HG03521 (cell line): ENCODE measurements at regions not wholly inside any gene's neighbourhood (a gene's known extent, or its start where the extent isn't known, plus 50 kb on each side); places are given as distances from the start of the nearest gene placed in this dataset.

Source experiments
- ATAC-seq: cut with Tn5 transposase; IDR thresholded peaks from one replicate; pipeline ENCODE4 v1.9.1; 2021; ENCODE audit warnings: mild to moderate bottlenecking, moderate library complexity; ENCODE audit not compliant: unreplicated experiment

DNA sequence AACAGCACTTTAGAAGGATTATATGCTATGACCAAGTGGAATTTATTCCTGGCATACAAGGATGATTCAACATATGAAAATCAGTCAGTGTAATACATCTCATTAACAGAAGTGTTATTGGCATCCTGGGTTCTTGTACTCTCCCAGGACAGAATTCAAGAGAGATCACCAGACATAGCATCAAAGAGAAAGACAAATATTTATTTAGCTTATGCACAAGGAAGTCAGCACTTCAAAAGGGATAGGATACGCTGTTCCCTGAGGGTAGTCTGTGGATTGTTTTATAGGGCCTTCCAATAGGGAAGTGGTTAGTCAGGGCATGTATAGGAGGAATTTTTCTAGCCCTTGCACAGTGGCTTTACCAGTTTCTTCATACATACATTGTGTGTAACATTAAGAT is 1238.0 kb downstream of the PCDH17 start:
- no peak for ATAC-seq

DNA sequence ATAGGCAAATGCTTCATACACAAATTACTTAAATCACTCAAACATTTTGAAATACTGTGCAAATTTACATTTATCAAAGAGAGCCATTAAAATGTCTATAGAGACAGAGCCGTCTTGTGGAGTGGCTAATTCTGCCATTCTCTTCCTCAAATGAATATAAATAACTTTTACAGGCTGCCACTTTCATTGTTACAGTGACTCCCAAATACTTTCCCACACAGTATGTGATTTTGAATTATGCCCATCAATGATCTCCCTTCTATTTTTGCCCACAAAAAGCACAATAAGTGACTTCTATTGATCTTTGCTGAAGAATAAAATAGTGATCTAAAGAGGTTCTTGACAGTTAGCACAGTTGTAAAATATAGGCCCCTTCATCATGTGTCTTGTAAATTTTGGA is 1244.9 kb downstream of the PCDH17 start:
- no peak for ATAC-seq

DNA sequence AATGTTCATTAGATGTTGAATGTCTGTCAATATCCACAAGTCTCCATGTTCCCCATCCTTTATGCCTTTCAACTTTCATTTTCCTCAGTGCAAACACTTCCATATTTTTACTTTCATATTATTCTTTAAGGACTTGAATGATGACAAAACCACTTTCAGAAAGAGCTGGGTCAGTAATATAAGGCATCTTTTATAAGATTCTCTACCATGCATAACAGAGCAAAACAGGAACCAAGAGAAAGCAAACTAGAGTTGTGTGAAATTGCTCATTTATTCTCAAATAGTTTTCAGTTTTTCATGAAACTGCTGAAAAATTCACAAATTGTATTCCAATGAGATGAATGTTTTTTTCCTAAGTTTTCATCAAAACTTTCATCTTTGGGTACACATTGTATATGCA is 1247.6 kb downstream of the PCDH17 start:
- ATAC-seq: no peak

DNA sequence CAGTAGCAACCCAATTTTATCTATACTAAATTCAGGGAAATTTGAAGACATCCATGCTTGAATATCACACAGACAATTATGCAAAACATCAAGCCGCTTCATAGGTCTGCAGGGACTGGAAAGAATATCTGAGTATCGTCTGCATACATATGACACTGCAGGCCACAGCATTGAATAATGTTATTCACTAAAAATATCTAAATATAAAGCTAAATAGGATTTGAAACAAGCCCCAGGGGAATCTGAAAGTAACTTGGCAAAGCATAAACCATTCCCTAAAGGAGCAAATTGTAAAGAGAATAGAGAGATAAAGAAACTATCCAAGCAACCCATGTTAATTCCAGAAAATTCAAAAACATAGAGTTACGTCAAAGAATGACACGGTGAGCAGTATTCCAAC is 1251.0 kb downstream of the PCDH17 start:
- ATAC-seq: no peak

DNA sequence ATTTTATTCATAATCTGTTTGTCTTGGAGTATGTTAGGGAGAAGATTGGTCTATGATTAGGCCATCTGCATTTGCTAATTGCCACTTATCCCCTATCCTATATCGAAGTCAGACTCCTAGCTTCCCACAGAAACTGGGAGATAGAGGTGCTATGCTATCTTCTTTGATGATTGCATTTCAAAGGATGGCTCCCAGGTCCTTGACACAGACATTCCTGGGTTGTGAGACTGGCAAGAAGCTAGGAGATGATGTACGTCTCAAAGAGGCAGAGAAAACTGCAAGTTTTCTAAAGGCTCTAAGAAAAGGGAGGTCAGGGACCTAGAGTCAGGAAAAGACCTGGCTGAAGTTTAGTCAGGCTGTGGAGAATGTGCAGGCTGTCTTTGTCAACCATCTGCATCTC is 1251.9 kb downstream of the PCDH17 start:
- no peak for ATAC-seq

DNA sequence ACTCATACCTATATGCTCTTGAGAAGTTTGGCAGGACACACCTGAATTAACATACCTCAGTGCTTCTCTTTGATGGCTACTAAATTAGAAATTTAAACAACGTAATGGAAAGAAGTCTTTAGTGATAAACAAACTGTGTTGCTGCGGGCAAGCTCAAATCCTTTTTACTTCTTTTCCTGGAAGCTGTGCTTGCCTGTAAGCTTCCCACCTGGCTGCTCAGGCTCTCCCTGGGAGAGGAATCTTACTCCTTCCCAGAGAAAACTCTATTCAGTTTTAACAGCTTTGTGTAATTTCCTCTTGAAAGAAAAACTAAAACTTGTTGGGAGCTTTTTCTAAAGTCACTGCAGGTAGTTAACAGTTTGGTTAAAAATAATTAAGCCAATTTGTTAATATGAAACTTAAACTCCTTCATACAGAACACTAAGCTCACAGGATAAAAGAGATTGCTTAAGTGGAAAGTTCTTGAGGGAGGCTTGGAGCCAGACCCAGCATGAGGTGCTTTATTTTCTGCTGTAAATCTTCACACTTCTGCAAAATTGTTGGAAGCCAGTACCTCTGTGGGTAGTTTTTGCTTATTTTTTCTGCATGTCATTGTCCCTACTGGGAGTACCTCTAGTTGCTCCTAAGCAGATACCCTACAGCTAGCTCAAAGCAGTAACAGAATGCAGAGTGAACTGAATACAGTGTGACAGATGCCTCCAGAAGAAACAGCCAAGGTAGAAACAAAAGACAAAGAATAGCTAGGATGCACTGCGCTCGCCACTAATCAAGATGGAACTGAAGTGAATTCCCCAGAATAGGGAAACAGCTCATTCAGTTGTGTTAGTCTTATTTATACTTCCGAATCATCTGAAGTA is 1253.0 kb downstream of the PCDH17 start:
- no peak for ATAC-seq

DNA sequence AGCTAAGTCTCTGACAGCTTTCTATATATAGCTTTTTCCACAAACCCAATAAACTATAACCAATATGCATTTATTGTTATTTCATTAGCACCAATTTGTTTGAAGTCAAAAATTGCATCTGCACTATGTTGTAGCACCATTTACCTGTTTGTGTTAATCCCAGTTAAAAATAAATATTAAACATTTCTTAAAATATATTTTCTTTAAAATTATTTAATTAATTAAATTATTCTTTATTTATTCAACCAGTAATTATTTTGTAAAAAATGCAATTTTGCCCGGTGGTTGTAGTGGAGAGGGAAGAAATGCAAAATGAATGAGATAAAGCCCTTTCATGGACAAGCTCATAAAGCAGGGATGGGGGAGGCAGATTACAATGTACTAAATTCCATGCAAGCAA is 1257.9 kb downstream of the PCDH17 start:
- ATAC-seq: no peak

DNA sequence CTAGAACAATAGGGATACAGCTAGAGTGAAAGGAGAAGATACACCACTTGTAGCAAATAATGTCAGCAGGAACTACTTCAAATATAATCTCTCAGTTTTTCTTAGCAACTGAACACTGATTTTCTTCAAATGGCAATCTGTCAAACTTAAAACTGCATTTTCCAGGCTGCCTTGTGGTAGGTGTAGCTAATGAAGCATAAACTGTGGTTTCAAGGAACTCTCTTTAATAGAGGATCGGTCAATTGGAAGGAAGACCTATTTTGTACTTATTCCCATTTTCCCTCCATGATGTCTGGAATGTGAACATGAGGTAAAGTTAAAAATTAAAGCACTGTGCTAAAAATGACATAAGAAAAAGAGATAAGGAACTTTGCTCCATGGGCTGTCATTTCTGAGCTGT is 1261.9 kb downstream of the PCDH17 start:
- no peak for ATAC-seq

DNA sequence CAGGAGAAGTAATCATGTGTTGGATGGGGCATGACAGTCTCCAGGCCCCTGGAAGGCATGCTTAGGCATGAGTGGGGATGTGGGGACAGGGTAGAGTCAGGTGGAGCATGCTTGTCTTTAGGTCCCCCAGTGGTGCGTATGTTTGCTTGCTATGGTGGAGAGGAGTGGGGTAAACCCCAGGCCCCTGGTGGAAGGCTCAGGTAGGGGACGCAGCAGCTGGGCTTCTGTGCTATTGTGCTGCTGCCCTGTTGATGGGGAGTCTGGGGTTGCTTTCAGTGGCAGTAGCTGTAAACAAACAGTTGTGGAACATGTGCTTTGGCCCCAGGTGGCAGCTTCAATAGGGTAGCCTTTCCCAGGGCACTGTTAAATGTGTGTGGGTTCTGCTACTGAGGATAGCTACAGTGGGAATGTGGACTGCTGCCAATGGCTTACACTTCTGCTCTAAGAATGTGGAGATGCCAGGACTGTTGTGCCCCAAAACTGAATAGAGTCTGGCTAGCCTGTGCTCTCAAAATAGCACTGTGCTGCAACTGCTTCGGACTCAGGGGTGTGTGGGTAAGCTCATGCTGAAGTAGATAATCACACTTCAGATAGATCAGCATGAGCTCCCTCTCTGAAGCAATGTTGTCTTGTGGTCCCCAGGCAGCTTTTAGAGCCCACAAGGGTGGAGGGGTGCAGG is 1257.3 kb downstream of the DIAPH3 start:
- ATAC-seq: no peak

DNA sequence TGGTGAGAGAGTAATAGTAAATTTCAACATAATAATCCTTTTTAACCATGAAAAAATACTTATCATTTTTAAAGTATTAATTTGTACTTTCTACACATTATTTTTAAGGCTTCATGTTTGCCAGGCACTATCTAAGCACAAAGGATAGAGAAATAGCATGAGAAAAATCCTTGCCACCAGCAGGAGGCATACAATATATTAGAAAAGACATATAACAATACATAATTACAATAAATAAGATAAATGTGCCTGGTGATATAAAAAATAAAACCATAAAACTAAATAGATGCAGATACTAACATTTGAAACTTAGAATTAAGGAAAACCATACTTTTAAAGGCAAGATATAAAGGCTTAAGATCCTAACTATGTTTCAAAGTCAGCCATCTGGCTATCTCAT is 1256.4 kb downstream of the DIAPH3 start:
- no peak for ATAC-seq

DNA sequence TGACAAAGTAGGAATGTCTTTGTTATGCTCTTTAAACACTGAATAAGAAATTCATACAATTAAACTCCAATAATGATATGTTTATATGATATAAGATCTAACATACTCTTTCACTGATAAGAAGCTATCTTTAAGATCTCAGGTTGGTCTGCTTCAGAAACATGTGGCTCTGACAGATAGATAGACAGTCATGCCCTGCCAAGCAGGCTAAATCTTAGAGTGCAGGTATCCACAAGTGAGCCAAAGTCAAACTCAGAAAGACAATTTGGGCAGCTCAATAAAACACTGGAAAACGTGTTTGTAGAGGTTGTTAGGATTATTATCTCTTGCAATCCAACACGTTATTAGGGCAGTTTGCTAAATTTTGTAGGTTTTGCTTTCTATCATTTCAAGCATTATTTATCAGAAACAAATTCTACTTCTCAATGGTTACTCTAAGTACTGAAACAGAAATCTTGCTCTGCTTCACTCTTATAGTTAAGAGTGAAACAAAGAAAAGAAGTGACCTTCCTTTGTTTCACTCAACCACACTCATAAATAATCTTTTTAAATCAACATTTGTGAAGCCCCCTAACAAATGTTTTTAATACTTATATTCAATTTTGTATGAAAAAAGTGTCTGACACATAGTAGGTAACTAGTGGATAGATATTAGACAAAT is 1255.6 kb downstream of the DIAPH3 start:
- ATAC-seq: no peak

DNA sequence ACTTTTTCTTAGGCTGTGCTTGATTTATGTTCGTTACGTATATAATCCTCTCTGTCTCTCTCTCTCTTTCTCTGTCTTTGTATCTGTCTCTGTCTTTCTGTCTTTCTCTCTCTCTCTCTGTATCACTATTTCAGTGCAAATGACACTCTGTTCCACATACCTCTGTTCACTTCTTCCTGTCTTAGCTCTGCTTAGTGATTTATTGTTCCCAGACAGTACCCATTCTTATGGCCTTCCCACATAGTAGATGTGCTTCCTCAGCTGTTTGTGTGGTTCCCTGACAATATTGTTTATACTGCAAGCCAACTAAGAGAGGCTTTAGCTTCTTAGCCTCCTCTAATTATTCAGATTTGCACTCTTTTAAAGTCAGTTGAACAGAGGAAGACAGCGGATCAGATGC is 1244.2 kb downstream of the DIAPH3 start:
- no peak for ATAC-seq

DNA sequence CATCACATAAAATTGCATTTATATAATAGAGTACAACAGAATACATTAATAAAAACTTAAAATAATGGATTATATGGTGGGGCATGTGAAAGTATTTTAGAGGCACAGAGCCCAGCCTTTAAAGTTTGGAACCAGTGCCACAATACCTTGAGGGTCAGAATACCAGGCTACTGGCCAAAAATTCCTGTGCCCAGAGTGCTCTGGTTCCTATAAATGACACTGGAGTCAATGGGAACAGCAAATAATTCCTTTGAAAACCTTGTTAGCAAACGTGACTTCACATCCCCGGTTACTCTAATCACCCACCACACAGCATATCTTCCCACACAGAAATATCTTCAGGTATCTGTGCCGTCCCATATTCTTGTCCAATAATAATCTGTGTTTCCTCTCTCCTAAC is 1242.6 kb downstream of the DIAPH3 start:
- ATAC-seq: no peak

DNA sequence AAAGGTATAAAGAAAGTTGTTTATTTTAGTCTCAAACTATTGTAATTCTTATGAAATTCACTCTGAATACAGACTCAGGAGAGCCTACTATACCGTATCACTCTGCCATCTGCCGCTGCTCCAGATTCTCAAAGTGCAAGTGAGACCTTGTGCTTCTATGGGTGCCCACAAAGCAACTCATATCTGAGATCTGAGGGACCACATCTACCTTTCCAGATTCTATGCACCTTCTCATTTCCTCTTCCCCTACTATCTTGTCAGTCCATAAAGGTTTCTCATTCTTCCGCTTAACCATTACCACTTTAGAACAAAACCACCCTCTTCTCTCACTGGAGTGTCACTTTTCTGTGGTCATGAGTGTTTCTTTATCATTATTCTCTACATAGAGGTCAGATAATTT is 1236.9 kb downstream of the DIAPH3 start:
- no peak for ATAC-seq

DNA sequence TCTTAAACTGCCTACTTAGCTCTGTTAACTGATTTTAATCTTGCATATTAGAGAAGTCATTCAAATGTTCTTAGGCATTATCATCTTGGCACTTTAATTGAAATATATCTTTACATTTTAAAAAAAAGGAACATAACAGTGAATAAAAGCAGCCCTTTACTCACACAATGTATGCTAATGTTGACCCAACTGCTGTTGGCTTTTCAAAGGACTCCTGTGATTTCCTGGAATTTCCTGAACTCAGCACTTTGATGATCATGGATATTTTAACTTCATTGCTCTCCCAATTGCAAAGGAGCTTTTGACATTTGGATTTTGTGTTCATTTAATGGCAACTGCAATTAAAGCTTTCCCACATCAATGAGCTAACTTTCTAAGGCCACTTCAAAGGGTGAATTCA is 1230.3 kb downstream of the DIAPH3 start:
- no peak for ATAC-seq

DNA sequence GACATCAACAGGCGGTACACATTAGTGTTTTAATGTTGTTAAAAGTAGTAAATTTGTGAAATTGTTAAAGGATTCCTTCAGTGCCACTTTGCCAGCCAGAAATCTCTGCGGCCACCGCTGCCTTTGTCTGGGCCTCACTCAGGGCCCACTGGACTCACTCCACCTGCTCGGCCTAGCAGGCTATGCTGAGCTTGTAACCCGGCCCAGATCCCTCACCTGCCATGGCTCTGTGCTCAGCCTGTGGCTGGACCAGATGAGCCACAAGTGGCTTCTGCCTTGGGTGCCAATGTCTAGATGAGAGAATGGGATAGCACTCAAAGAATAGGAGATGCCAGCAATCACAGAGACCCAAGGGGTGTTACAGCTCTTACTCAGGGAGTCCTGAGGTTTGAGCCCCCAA is 1228.0 kb downstream of the DIAPH3 start:
- no peak for ATAC-seq

DNA sequence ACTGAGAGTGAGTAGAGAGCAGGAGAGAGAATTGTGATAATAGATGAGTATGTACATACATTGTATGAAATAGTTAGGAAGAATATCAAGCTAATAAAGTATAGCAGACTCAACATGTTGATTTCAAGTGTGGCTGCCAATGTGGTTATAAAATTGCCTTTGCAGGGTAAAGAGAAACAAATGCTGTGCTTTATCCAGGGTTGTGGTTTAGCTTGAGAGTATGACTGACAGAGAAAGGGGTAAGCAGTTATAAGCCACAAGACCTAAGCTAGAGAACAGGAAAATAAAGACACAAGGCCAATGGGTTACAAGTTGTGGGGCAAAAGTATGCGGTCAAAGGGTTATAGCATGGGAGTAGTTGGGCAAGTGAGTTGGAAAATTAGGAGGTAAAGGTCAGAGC is 1217.5 kb downstream of the DIAPH3 start:
- ATAC-seq: no peak

DNA sequence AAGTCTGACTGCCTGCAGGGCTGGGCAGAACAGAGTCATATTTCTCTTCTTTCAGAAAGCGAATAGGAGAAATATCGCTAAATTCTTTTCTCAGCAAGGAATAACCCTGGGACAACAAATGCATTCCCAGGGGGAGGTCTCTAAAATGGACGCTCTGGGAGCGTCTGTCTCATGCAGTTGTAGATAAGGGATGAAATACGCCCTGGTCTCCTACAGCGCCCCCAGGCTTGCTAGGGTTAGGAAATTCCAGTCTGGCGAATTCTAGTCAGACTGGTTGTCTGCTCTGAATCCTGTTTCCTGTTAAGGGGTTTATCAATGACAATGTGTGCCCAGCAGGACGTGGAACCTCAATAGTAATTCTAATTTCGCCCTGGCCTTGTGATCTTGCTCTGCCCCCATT is 1214.1 kb downstream of the DIAPH3 start:
- no peak for ATAC-seq

DNA sequence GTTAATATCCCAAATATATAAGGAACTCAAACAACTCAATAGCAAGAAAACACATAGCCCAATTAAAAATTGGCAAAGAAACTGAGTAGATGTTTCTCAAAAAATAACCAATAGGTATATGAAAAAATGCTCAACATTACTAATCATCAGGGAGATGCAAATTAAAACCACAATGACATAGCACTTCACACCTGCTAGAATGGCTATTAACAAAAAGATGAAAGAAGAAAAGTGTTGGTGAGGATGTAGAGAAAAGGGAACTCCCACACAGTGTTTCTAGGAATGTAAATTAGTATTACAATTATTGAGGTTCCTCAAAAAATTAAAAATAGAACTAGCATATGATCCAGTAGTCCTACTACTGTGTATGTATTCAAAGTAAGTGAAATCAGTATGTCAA is 1212.8 kb downstream of the DIAPH3 start:
- no peak for ATAC-seq

DNA sequence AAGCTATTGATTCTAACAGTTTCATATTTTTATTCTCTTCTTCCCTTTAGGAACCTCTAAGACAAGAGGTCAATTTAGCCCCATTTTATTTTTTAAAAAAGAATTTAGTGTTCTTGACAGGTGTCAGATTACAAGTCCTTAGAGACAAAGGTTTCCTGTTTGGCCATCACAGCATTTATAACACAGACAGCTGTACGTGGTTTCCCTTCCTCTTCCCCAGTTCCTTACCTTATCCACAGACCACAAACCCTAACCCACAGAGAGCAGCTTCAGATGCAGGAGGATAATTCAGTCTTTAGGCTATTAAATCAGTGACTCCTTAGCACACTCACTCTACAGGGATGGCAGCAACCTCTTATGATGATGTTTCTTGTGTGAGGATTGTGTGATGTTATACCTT is 1210.1 kb downstream of the DIAPH3 start:
- no peak for ATAC-seq

DNA sequence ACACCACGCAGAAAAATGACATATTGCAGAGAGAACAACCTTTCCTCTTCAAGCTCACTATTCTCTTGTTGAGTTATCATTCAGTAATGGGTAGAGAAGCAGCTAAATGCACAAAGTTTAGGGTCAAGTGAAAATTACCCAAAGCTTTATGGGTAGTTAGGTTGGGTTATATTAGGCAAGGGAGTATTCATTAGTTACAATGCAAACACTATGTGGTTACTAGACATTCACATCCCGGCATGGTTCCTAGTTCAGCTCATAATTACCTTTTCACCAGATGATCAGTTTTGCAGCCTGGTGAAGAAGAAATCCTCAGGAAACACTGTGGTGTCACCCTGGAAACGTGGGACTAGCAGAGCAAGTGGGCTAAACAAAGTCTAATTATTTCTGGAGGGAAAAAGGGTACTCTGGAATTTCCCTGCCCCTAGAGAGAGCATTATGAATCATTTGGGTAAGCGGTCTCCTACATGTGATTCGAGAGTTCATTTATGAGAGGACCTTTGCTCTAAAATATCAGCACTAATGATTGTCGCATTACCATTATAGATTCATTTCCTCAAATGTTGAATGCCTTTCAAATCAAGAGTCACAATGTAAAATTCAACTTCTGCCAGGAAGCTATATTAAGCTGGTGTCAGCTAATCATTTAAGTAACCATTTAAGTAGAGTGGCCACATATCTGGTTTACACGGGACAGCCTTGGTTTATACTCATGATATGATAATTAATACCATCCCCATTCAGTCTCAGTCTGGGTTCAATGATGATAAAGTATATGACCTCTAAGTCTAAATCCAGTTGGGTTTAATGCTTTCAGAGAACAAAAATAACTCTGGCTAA is 1208.0 kb downstream of the DIAPH3 start:
- ATAC-seq: no peak
